Left lobe of liver (tissue), 2 donors: ENCODE measurements at regions not wholly inside any gene's neighbourhood (a gene's known extent, or its start where the extent isn't known, plus 50 kb on each side); places are given as distances from the start of the nearest gene placed in this dataset.

ENCODE experiments used
- ATAC-seq: fragments of 200-7000 bp; cut with Tn5 transposase; one replicate; pipeline ENCODE4 v1.9.1; 2020; ENCODE audit warnings: mild to moderate bottlenecking, moderate library complexity
- DNase-seq: peaks from one replicate; pipeline ENCODE4 v3.0.0-alpha.2; 2020; ENCODE audit warnings: low spot score
- donor health status: DM: no; HTN: no; CAD: no; lungs with moderate emphysema.
- donor health status: DM: no; HTN: yes; CAD: no.

DNA sequence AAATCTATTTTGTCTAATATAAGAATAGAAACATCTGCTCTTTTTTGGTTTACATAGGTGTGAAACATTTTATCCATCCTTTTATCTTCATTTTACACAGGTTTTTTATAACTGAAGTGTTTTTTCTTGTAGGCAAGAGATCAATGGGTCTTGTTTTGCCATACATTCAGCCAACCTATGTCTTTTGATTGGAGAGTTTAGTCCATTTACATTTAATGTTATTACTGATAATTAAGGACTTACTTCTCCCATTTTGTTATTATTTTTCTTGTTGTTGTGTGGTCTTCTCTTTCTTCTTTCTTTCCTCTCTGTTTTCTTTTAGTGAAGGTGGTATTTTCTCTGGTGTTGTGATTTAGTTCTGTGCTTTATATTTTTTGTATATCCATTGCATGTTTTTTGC, 785.3 kb downstream of the ARAP2 start:
- no peak for ATAC-seq

DNA sequence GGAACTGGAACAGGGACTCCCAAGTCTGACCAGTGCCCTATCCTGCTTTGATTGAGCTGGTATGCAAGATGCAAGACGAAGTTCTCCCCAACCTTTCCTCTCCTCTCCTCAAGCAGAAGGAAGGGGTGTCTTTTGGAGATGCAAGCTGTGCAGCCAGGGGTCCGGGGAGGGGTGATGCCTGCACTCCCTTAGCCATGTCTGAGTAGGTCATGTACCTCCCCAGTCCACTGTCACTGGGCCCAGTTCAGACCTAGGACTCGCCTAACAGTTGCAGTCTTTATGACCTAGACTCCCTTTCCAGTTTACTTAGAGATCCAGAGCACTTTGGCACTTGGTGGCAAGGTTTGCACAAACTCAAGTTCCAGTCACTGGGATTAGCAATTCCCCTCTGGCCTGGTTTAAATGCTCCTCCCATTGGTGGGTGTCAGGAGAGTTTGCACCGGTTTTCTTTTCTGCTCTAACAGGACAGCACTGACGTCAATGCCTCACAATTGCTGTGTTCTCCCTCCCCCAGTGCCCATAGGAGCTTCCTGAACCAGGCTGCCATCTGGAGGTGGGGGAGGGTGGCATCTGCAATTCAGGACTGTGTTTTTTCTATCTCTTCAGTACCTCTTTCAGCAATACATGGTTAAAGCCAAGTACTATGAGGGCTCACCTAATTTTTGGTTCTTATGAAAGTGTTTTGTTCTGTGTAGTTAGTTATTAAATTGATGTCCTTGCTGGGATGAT, 782.2 kb downstream of the ARAP2 start:
- ATAC-seq: no peak
- DNase-seq: no peak

More for the DNA sequence above, 785.3 kb downstream of the ARAP2 start:
- DNase-seq: no peak

DNA sequence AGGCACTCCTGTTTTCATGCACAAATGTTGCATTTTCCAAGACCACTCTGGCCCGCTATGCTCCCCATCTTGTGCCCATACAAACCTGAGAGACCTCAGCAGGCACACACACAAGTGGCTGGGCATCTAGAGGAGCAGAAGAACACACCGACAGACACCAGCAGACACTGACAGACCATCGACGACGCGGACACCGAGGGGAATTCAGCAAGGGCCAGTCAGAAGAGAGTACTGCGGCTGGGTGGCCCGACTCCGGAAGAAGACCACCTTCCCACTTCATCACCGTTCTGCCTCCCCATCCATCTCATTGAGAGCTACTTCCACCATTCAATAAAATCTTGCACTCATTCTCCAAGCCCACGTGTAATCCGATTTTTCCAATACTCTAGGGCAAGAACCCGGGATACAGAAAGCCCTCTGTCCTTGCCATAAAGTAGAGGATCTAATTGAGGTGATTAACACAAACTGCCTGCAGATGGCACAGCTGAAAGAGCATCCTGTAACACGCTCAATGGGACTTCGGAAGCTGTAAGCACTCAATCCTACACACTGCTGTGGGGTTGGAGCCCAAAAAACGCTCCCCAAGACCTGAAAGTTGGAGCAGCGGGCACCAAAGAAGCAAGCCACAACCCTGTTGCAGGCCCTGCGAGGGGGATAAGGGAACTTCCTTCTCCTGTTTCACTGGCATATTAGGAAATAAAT, 780.9 kb downstream of the ARAP2 start:
- DNase-seq: no peak
- no peak for ATAC-seq

DNA sequence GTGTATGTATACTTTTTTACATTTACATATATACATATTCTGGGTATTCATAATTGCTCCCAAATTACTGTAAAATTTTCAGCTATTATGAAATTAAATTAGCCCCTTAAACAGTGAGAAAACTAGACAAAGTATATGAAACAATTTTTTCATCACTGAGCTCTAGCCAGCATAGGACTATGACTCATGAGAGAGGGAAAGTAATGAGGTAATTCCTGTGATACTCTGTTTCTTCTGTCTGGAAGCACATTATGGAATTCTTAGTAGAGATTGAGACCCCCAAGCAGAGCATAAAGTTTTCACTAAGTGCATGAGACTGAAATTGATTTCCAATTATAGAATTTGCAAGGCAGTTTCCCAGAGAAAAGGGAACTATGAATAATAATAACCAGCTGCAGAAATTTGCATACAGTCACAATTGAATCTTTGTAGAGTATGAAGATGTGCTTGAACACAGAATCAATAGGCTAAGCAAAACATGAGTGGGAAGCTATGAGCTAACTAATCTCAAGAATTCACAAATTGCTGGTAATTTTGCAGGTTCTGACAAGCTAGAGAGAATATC, 779.3 kb downstream of the ARAP2 start:
- no peak for DNase-seq
- ATAC-seq: no peak

DNA sequence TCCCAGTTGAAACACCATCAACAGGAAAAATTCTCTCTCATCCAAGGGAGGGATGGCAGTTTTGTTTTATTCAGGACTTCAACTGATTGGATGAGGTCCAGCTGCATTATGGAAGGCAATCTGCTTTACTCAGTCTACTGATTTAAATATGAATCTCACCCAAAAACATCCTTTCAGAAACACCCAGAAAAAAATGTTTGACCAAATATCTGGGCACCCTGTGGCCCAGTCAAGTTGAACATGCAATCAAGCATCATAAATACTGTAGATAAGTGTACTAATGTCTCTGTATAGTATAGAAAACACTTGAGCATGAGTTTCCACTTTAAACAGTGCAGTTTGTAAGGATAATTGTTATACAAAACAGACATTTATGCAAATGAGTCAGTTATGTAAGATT, 753.2 kb downstream of the ARAP2 start:
- no peak for DNase-seq
- ATAC-seq: no peak

DNA sequence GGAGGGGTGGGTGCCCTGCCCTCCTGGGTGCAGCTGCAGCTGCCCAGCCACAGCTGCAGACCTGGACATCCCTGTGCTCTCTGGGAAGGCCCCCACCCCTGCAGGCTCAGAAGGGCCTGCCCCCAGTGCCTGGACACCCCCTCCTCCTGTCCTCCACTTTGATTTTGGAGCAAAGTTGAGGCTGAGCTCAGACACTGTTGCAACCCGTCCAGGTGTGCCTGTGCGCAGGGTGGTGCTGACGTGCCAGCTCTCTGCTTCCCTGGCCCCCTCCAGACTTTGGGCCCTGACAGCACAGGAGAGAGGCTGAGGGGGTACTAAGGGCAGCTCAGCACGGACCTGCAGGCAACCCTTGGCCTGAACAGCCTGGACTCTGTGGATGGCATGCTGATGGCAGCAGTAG, 750.3 kb downstream of the ARAP2 start:
- ATAC-seq: no peak
- DNase-seq: no peak

DNA sequence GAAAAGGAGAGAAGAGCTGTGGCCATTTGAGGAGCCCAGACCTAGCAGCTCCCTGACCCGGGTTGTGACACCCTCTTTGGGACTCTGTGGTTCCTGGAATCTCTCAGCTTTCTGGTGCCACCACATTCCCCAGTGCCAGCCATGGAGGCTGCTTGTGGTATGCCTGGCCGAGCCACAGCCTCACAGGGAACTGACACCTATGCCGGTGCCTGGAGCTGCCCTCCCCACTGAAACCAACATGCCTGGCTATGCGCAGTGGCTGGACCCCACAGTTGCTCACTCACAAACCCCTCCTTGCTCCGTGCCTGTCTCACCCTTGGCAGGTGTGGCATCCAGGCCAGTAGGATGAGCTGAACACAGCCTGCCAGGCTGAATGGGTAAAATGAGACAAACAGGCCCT, 749.4 kb downstream of the ARAP2 start:
- DNase-seq (no peak), ATAC-seq (no peak)

DNA sequence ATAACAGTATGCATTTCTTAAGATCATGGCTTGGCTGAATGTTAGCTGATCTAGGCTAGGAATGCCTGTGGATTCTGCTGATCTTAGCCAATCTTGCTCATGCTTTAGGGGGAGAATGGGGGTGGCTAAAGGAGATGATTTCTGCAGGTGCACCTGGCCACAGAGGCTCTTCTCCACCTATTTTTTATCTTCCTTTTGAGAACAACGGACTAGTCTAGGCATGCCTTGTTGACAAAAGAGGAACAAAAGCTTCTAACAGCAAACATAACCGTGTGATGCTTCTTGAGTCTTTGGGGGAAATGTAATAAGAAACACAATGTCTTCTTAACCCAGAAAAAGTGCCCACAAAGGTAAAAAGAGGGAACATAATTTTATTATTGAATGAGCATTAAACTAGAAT, 743.5 kb downstream of the ARAP2 start:
- DNase-seq (no peak), ATAC-seq (no peak)

DNA sequence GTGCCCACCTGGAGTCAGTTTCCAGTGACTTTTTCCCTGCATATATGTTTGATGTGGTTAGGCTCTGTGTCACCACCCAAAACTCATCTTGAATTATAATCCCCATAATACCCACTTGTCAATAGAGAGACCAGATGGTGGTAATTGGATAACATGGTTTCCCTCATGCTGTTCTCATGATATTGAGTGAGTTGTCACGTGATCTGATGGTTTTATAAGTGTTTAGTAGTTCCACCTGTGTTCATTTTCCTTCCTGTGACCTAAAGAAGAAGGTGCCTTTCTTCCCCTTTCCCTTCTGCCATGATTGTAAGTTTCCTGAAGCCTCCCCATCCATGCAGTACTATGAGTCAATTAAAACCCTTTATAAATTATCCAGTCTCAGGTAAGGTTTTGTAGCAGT, 740.9 kb downstream of the ARAP2 start:
- no peak for ATAC-seq
- DNase-seq: no peak

DNA sequence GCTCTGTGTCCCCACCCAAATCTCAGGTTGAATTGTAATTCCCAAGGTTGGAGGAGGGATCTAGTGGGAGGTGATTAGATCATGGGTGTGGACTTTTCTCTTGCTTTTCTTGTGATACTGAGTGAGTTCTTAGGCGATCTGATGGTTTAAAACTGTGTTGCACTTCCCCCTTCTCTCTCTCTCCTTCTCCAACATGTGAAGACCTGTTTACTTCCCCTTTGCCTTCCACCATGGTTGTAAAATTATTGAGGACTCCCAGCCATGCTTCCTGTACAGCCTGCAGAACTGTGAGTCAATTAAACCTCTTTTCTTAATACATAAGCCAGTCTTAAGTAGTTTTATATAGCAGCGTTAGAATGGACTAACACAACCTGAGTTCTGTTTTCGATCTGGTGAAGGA, 738.2 kb downstream of the ARAP2 start:
- DNase-seq (no peak), ATAC-seq (no peak)

DNA sequence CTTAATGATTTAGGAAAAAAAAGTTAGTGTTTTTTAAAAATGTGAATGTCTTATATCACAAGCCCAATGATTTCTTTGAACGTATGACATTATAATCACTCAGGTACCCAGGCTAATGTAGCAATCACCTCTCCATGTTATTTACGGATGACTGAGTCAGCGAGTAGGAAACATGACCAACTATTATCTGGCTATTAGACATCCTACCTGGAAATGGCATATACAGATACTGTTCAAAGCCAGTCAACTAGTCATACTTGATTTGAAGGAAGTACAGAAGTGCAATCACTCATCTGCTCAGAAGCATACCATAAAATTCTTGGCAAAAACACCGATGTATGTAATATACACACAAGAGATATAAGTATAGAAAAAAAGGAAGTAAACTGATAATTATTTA, 732.5 kb downstream of the ARAP2 start:
- DNase-seq (no peak), ATAC-seq (no peak)

DNA sequence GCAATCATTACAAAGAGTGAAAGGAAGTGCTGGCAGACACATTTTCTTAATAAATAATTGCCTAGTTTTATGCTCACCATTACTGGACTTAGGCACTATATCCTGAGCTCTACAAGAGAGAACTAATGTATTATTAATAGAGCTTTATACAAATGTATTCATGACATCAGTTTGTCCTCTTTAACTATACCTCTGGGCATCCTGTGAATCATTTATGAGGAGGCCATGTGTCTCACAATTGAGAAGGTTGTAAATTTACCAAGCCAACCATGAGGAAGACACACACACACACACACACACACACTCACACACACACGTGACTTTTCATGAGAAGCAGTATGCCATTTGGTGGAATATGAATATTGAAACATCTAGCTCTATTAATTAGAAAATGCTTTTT, 728.2 kb downstream of the ARAP2 start:
- ATAC-seq (no peak), DNase-seq (no peak)

DNA sequence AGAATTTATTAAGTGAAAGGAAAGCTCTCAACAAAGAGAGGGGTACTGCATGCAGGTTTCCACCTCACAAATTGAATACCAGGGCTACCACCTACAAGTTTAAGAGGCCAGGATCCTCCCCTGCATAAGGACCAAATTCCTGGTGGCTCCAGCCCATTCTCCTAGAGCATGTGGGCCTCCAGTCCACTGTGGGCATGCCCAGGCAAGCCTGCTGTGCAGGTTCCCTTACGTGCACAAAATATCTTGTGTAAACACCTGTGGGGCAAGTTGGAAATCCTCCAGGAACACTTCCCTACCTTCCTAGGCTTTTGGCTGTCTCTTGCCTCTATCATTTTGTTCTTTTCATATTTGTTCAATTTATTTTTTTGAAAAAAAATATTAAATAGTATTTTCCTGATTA, 724.3 kb downstream of the ARAP2 start:
- no peak for ATAC-seq

DNA sequence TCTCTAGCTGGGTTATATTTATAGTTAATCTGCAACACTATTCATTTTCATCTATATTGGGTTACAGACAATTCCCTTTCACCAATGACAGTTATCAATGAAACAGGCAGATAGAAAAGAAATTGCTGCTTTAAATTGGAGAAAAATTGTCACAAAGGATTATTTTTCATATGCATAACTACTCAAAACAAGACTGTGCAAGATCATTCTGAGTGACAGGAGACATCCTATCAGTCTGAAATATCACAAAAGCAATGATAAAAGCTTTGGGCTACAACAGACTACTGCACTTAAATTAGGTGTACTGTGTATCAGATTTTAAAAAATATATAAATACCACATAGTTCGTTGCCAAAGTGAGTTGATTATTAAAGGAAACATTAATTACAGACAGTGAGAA, 722.6 kb downstream of the ARAP2 start:
- ATAC-seq: no peak

More for the DNA sequence above, 724.3 kb downstream of the ARAP2 start:
- no peak for DNase-seq

DNA sequence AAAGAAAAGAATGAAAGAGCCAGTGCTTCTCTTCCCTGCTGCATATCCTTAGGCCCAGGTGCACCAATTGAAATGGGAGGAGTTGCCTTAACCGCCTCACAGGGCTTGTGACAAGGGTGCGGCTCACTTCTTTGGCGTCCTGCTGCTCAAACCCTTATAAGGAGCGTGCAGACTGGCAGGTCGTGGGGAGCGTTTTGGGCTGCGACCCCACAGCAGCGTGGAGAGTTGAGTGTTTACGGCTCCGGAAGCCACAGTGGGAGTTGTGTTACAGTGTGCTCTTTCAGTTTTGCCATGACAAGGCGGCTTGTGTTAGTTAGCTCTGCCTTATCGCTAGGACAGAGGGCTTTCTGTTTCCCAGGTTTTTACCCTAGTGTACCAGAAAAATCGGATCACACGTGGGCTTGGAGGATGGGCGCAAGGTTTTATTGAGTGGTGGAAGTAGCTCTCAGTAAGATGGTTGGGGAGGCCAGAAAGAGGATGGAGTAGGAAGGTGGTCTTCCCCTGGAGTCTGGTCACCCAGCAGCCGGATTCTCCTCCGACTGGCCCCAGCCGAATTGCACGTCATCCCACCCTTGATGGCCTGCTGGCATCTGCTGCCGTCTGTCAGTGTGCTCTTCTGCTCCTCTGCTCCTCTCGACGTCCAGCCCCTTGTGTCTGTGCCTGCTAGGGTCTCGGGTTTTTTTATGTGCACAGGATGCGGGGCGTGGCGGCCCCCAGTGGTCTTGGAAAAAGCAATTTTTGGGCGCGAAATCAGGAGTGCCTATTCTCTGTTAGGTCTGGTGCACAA, 718.9 kb downstream of the ARAP2 start:
- no peak for ATAC-seq
- no peak for DNase-seq

More for the DNA sequence above, 722.6 kb downstream of the ARAP2 start:
- no peak for DNase-seq

DNA sequence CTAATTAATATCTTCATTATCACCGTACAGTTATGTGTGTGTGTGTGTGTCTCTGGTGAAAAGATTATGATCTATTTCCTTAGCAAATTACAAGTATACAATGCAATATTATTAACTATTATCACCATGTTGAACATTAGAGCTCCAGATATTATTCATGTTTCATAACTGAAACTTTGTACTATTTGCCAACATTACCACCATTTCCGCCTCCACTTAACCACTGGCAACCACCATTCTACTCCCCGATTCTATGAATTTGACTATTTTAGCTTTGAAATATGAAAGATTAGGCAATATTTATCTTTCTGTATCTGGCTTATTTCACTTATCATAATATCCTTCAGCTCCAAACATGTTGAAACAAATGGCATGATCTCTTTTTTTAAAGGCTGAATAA, 717.9 kb downstream of the ARAP2 start:
- no peak for DNase-seq
- no peak for ATAC-seq

DNA sequence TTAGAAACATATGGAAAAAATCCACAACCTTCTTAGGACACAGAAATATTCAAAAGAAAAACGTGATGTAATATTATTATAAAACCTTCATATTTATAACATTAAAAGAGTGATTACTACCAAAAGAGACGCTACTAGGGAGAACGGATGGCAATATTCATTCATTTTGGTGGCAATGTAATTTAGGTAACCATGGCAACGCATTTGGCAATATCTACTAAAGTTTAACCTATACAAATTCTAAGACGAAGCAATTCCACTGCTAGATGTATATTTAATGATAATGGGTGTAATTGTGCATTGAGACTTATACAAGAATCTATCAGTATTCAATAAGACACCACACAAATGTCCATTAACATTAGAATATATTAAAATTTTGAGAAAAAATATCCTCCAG, 709.4 kb downstream of the ARAP2 start:
- ATAC-seq: no peak
- DNase-seq: no peak

DNA sequence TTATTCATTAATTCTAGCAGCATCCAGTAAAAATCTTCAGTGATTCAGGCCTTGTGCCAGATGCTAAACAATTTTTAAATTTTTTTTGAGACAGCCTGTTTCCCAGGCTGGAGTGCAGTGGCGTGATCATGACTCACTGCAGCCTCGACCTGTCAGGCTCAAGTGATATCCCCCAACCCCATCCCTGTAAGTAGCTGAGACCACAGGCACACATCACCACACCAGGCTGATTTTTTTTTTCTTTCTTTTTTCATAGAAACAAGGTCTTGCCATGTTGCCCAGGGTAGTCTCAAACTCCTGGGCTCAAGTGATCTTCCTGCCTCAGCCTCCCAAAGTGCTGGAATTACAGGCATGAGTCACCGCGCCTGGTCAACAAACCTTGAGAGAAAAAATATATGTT, 705.5 kb downstream of the ARAP2 start:
- no peak for ATAC-seq
- DNase-seq: no peak

DNA sequence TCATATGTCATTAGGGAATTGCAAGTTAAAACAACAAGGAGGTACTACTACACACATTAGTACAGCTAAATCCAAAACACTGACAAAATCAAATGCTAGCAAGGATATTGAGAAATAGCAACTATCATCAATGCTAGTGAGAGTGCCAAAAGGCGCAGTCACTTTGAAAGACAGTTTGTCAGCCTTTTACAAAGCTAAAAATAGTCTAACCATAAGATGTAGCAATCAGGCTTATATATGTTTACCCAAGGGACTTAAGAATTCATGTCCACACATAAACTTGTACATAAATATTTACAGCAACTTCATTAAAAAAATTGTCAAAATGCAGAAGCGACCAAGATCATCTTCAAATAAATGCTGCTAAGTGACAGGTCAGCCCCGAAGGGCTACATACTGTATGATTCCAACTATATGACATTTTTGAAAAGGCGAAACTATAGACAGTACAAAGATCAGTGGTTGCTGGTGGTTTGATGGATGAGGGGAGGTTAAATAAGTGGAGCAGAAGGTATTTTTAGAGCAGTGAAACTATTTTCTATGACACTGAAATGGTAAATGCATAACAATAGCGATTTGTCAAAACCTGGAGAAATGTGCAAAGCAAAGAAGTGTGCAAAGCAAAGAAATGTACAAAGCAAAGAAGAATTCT, 704.8 kb downstream of the ARAP2 start:
- ATAC-seq (no peak), DNase-seq (no peak)

DNA sequence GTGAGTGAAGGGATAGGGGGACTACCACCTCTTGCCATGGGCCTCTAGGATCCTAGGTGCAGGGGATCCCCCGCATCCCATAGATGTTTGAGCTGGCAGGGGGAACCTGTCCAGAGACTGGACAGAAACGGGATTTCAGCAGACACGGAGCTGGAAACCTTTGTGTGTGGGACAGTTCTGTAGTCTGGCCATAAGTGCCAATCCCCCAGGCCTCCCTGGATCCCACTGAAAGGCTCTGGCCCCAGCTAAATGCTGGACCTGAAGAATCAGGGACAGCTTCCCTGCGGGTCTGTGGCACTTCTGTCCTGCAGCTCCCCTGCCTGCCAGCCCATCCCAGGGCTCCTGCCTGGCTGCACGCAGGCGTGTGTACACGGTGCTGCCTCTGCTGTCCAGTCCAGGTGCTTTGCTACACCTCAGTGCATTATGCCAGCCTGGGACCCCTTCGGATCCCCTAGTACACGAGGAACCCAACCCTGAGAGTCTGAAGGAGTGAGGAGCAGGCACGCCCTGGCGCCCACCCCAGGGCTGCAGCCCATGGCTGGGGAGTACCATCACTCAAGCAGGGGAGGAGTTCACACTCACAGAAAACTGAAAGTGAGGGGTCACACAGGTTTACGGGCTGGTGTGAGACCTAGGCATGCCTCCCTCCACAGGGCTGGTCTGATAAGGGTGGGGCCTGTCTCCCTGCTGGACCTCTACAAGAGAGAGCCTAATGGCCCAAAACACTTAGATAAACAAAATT, 703.0 kb downstream of the ARAP2 start:
- ATAC-seq (no peak), DNase-seq (no peak)

DNA sequence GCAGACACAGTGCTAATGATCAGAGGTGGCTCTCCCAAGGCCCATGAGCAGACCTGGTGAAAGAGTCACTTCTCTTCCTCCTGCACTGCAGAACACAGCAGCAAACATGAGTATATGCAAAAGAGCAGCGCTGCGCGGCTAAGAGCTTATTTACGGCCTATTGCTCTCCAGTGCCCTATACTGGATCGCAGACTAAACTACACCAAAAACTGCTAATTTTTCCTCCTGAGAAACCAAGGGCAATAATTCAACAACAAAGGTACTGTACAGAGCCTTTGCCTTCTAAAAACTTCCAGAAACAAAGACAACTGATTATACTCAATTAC, 702.5 kb downstream of the ARAP2 start:
- ATAC-seq (no peak), DNase-seq (no peak)
